GM12878 (cell line): ENCODE measurements at regions not wholly inside any gene's neighbourhood (a gene's known extent, or its start where the extent isn't known, plus 50 kb on each side); places are given as distances from the start of the nearest gene placed in this dataset.

Experiments
- ATAC-seq: fragments of 200-7000 bp; cut with Tn5 transposase; 3 replicates; pipeline ENCODE4 v1.9.1; 2020; ENCODE audit warnings: mild to moderate bottlenecking, moderate library complexity
- BruUV-seq: library from RNA; stranded (reverse); fragments of 400-500 nt; replicated peaks from 2 replicates; lab custom pipeline; 2021; lab: Mats Ljungman, UMichigan
- CTCF ChIA-PET: fragments of 300-600 bp; sonication (Branson Sonifier 250); formaldehyde crosslinking; extraction: SDS; loops from one replicate; lab custom pipeline; 2021; ENCODE audit warnings: inconsistent platforms; lab: Yijun Ruan, JAX
- POLR2A ChIA-PET: fragments of 350-600 bp; formaldehyde crosslinking; extraction: SDS; loops from one replicate; lab custom pipeline; 2021; ENCODE audit warnings: inconsistent platforms; lab: Charles Lee
- RAD21 ChIA-PET: fragments of 300-600 bp; sonication (Branson Sonifier 250); formaldehyde crosslinking; loops from one replicate; lab custom pipeline; 2023; ENCODE audit warnings: antibody characterized with exemption; ENCODE audit not compliant: unreplicated experiment; lab: Charles Lee
- SMC1A ChIA-PET: fragments of 300-600 bp; sonication (Branson Sonifier 250); formaldehyde crosslinking; loops from one replicate; lab custom pipeline; 2023; ENCODE audit not compliant: unreplicated experiment, uncharacterized antibody; lab: Charles Lee
- DNase-seq: peaks from one replicate; pipeline ENCODE4 v3.0.0-alpha.2; 2011; ENCODE audit warnings: low read depth, low spot score
- FAIRE-seq: peaks from 3 replicates; lab custom pipeline; 2011; peaks lifted over from hg19 to GRCh38; lab: Jason Lieb, UNC
- H2AFZ ChIP-seq: 2 replicates; pipeline ENCODE4 v1.6.0; 2011; ENCODE audit warnings: low read depth, low read length, control low read depth; ENCODE audit not compliant: control insufficient read depth
- H3K27ac ChIP-seq: 2 replicates; pipeline ENCODE4 v1.5.1; 2011; ENCODE audit warnings: control low read depth; ENCODE audit not compliant: control insufficient read depth, insufficient read depth
- H3K27me3 ChIP-seq, 2 experiments: replicated peaks in 1 of 2; 2 replicates each; pipeline versions ENCODE4 v1.6.0 to v1.6.1; 2011; ENCODE audit warnings: low read length in 1 of 2; ENCODE audit not compliant: control insufficient read depth in 2 of 2, insufficient read depth in 2 of 2
- H3K36me3 ChIP-seq, 2 experiments: 2 replicates each; pipeline ENCODE4 v1.5.1; 2011; ENCODE audit warnings: low read length in 1 of 2; ENCODE audit not compliant: control insufficient read depth in 2 of 2, insufficient read depth in 2 of 2
- H3K4me1 ChIP-seq: 2 replicates; pipeline ENCODE4 v1.6.1; 2011; ENCODE audit warnings: mild to moderate bottlenecking, low read length, moderate library complexity, mixed read lengths; ENCODE audit not compliant: control insufficient read depth, insufficient read depth
- H3K4me2 ChIP-seq: 2 replicates; pipeline ENCODE4 v1.6.0; 2011; ENCODE audit warnings: control low read depth; ENCODE audit not compliant: control insufficient read depth, insufficient read depth
- H3K4me3 ChIP-seq: fragments of 200-600 bp; sonication (generic); 2 replicates; pipeline ENCODE4 v1.5.1; 2016
- H3K79me2 ChIP-seq: 2 replicates; pipeline ENCODE4 v1.6.0; 2011; ENCODE audit warnings: low read length; ENCODE audit not compliant: control insufficient read depth, insufficient read depth
- H3K9ac ChIP-seq: 2 replicates; pipeline ENCODE4 v1.8.0; 2011; ENCODE audit warnings: low read length, control low read depth, mixed read lengths; ENCODE audit not compliant: control insufficient read depth, insufficient read depth
- H3K9me3 ChIP-seq: replicated peaks from 3 replicates; pipeline ENCODE4 v1.5.1; 2011; ENCODE audit warnings: mild to moderate bottlenecking, low read length; ENCODE audit not compliant: control insufficient read depth, insufficient read depth
- H4K20me1 ChIP-seq: 2 replicates; pipeline ENCODE4 v1.6.0; 2011; ENCODE audit not compliant: control insufficient read depth, insufficient read depth
- BHLHE40 ChIP-seq, 2 experiments: fragments of 450-650 bp in 1 of 2; IDR thresholded peaks; 2 replicates each; pipeline ENCODE4 v1.6.1; 2011 to 2017; ENCODE audit warnings: low read depth in 2 of 2, borderline replicate concordance in 1 of 2, improper control_type of control experiment in 1 of 2, low read length in 1 of 2, mild to moderate bottlenecking in 1 of 2
- CTCF ChIP-seq, 3 experiments: IDR thresholded peaks in 2 of 3; conservative IDR thresholded peaks in 1 of 3; 2 replicates each; pipeline ENCODE4 v1.5.1; 2011; ENCODE audit warnings: low read depth in 3 of 3, low read length in 3 of 3, mild to moderate bottlenecking in 3 of 3, control low read depth in 2 of 3, moderate library complexity in 2 of 3, inconsistent platforms in 1 of 3, mixed read lengths in 1 of 3; ENCODE audit not compliant: control insufficient read depth in 2 of 3, insufficient read depth in 1 of 3; ENCODE audit errors: extremely low read depth in 1 of 3
- HDAC2 ChIP-seq: fragments of 200-600 bp; sonication (generic); IDR thresholded peaks from 2 replicates; pipeline ENCODE4 v1.6.1; 2017
- JUNB ChIP-seq: IDR thresholded peaks from 2 replicates; pipeline ENCODE4 v1.6.1; 2016; ENCODE audit warnings: antibody characterized with exemption, mild to moderate bottlenecking
- MEF2A ChIP-seq: IDR thresholded peaks from 2 replicates; pipeline ENCODE4 v1.6.1; 2011; ENCODE audit warnings: low read depth, mild to moderate bottlenecking, low read length, moderate library complexity; ENCODE audit not compliant: insufficient read depth
- RBBP5 ChIP-seq: fragments of 200-600 bp; sonication (generic); conservative IDR thresholded peaks from 2 replicates; pipeline ENCODE4 v1.6.1; 2016
- RELA ChIP-seq: fragments of 450-650 bp; IDR thresholded peaks from 2 replicates; pipeline ENCODE4 v1.8.0; 2014; ENCODE audit warnings: borderline replicate concordance; ENCODE audit not compliant: partially characterized antibody
- SIN3A ChIP-seq: IDR thresholded peaks from 2 replicates; pipeline ENCODE4 v1.6.1; 2012; ENCODE audit warnings: low read depth, low read length, improper control_type of control experiment
- SIX5 ChIP-seq: IDR thresholded peaks from 2 replicates; pipeline ENCODE4 v1.6.1; 2011; ENCODE audit warnings: mild to moderate bottlenecking, low read depth, low read length, moderate library complexity; ENCODE audit not compliant: severe bottlenecking
- TCF3 ChIP-seq: IDR thresholded peaks from 2 replicates; pipeline ENCODE4 v1.6.1; 2012; ENCODE audit warnings: low read depth, mild to moderate bottlenecking, low read length, borderline replicate concordance; ENCODE audit not compliant: insufficient read depth
- TCF7 ChIP-seq: IDR thresholded peaks from 2 replicates; pipeline ENCODE4 v1.6.1; 2014; ENCODE audit warnings: antibody characterized with exemption, borderline replicate concordance
- ZBED1 ChIP-seq: IDR thresholded peaks from 2 replicates; pipeline ENCODE4 v1.6.1; 2016; ENCODE audit warnings: borderline replicate concordance
- ZNF622 ChIP-seq: fragments of 450-650 bp; IDR thresholded peaks from 2 replicates; pipeline ENCODE4 v1.6.1; 2017; ENCODE audit warnings: mild to moderate bottlenecking, inconsistent platforms
- WGBS: methylation state at CpG from one replicate; pipeline ENCODE4 v1.1.6; 2016; ENCODE audit warnings: low lambda C conversion rate; ENCODE audit not compliant: insufficient replicate concordance, insufficient coverage; ENCODE audit errors: missing lambda C conversion rate; 5-methylcytosine and 5-hydroxymethylcytosine counted together
- in situ Hi-C: fragments of 300-500 bp; cut with MboI; formaldehyde crosslinking; loops from 9 replicates; pipeline ENCODE4 v1.14.3; 2018; ENCODE audit warnings: mixed read lengths
- intact Hi-C: fragments of 100-400 bp; cut with micrococcal nuclease; formaldehyde crosslinking; loops from one replicate; pipeline ENCODE4 v1.14.2; 2022; ENCODE audit not compliant: unreplicated experiment

GRCh38 chr2:176415174-176415895 lies 146.1 kb downstream of the MTX2 start:
- H3K4me2 ChIP-seq, result no peak overlapping the region
- in situ Hi-C loops, result no loop called here
- TF ChIP-seq SIN3A, result no peak
- TF ChIP-seq RELA, result no peak
- TF ChIP-seq ZNF622, result no peak
- no peak for TF ChIP-seq MEF2A
- no peak for TF ChIP-seq TCF7
- TF ChIP-seq TCF3, result no peak
- no peak for TF ChIP-seq ZBED1
- TF ChIP-seq BHLHE40 (IDR thresholded peaks at IDR 0.05; ENCODE audit: borderline replicate concordance in 1 of 2, low read depth in 2 of 2, low read length in 1 of 2), result no peak
- no peak for TF ChIP-seq SIX5
- TF ChIP-seq CTCF (IDR thresholded peaks at IDR 0.05 in 2 of 3, conservative IDR thresholded peaks at IDR 0.05 in 1 of 3; ENCODE audit: control insufficient read depth in 2 of 3, extremely low read depth in 1 of 3, insufficient read depth in 1 of 3, low read depth in 3 of 3, low read length in 3 of 3), result no peak
- no peak for TF ChIP-seq HDAC2
- no peak for TF ChIP-seq RBBP5
- TF ChIP-seq JUNB, result no peak
- TF ChIP-seq, all 136 proteins: peak for 0
- ChIA-PET POLR2A (no interaction called here), SMC1A (interaction anchor here (0.6 kb wide), 1 partner anchor 236 kb away, joined by 4 read pairs; no protein-coding TSS in a partner anchor), RAD21 (no interaction called here), CTCF (no interaction called here)
- no peaks in the 10 kb centered on the region for H3K9me3 ChIP-seq
- no peak for DNase-seq
- no peaks in the 10 kb centered on the region; a peak in 1 of 4 replicates for H3K27me3 ChIP-seq
- intact Hi-C loops, result no loop called here
- no peaks in the 10 kb centered on the region for H3K36me3 ChIP-seq
- no peaks in the 10 kb centered on the region for H4K20me1 ChIP-seq
- 39% methylated on average over 8 of the region's 8 CpGs for WGBS
- no peak overlapping the region for H3K27ac ChIP-seq
- H3K4me1 ChIP-seq, result no peaks in the 10 kb centered on the region
- no peak overlapping the region for H2AFZ ChIP-seq
- BruUV-seq, result no TSS peak
- no peak for ATAC-seq
- no peak for FAIRE-seq
- H3K9ac ChIP-seq, result no peak overlapping the region
- no peak overlapping the region for H3K4me3 ChIP-seq
- no peaks in the 10 kb centered on the region for H3K79me2 ChIP-seq
